ENCODE measurements at regions not wholly inside any gene's neighbourhood (a gene's known extent, or its start where the extent isn't known, plus 50 kb on each side); places are given as distances from the start of the nearest gene placed in this dataset.

DNA sequence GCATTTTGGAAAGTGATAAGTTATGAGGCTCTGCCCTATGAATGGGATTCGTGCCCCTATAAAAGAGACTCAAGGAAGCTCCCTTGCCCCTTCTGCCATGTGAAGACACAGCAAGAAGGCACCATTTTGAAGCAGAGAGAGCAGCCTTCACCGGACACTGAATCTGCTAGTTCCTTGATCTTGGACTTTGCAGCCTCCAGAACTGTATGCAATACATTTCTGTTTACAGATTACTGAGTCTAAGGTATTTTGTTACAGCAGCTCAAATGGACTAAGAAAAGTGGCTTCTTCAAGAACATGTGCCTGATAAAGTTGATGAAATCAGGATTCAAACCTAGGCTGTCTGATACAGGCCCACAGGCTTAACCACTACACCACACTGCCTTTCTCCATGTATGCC is 131.6 kb upstream of the MAP3K1 start:
- Histone ChIP-seq H3K4me3 (ENCODE audit: low read depth, low read length, poor library complexity, severe bottlenecking) (no peak overlapping the region), H3K27me3 (replicated peaks; ENCODE audit: insufficient read depth, low read depth, low read length, poor library complexity) (no peaks in the 10 kb centered on the region), H3K4me1 (ENCODE audit: insufficient read depth, low read length, poor library complexity, severe bottlenecking) (no peaks in the 10 kb centered on the region), H3K27ac (ENCODE audit: low read depth, low read length, poor library complexity, severe bottlenecking) (no peak overlapping the region), H3K36me3 (ENCODE audit: insufficient read depth, low read length, poor library complexity, severe bottlenecking) (no peaks in the 10 kb centered on the region), H3K9me3 (ENCODE audit: low read depth, low read length, poor library complexity, severe bottlenecking) (no peaks in the 10 kb centered on the region)
- no peak for TF ChIP-seq EZH2 (IDR thresholded peaks at IDR 0.05; ENCODE audit: borderline replicate concordance, low read depth, low read length, poor library complexity, severe bottlenecking)
- TF ChIP-seq, protein P1, sequence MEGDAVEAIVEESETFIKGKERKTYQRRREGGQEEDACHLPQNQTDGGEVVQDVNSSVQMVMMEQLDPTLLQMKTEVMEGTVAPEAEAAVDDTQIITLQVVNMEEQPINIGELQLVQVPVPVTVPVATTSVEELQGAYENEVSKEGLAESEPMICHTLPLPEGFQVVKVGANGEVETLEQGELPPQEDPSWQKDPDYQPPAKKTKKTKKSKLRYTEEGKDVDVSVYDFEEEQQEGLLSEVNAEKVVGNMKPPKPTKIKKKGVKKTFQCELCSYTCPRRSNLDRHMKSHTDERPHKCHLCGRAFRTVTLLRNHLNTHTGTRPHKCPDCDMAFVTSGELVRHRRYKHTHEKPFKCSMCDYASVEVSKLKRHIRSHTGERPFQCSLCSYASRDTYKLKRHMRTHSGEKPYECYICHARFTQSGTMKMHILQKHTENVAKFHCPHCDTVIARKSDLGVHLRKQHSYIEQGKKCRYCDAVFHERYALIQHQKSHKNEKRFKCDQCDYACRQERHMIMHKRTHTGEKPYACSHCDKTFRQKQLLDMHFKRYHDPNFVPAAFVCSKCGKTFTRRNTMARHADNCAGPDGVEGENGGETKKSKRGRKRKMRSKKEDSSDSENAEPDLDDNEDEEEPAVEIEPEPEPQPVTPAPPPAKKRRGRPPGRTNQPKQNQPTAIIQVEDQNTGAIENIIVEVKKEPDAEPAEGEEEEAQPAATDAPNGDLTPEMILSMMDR (conservative IDR thresholded peaks at IDR 0.05; ENCODE audit: low read depth, low read length), result no peak
- POLR2A ChIA-PET (ENCODE audit: low non-redundant PET), result no interaction called here
- intact Hi-C loops (cut with micrococcal nuclease; ENCODE audit: unreplicated experiment), result no loop called here
- BruUV-seq (replicated peaks), result no TSS peak
- DNase-seq (ENCODE audit: low spot score), result no peak
- CTCF ChIA-PET, result no interaction called here

DNA sequence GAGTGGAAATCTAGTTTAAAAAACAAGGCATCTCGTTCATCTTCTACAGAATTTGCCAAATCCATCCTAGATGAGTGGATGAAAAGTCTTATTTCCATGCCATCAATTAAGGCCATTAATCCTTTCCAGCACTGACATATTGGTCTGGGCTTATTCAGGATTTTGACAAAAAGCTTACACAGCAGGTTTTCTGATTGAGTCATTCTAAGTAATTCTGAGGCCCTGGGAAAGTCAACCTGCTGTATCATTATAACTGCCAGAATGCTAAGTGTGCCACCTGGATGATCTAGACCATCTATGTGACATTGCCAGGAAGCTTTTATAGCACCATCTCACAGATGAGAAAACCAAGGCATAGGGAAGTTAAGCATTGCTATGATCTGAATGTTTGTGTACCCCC is 132.1 kb upstream of the MAP3K1 start:
- no TSS peak for BruUV-seq (replicated peaks)
- no peaks in the 10 kb centered on the region for H3K9me3 ChIP-seq (ENCODE audit: low read depth, low read length, poor library complexity, severe bottlenecking)
- TF ChIP-seq, protein P1 (conservative IDR thresholded peaks at IDR 0.05; ENCODE audit: low read depth, low read length), result no peak
- TF ChIP-seq EZH2 (IDR thresholded peaks at IDR 0.05; ENCODE audit: borderline replicate concordance, low read depth, low read length, poor library complexity, severe bottlenecking), result no peak
- POLR2A ChIA-PET (ENCODE audit: low non-redundant PET), result no interaction called here
- CTCF ChIA-PET, result no interaction called here
- H3K36me3 ChIP-seq (ENCODE audit: insufficient read depth, low read length, poor library complexity, severe bottlenecking), result no peaks in the 10 kb centered on the region
- no peak overlapping the region for H3K4me3 ChIP-seq (ENCODE audit: low read depth, low read length, poor library complexity, severe bottlenecking)
- intact Hi-C loops (cut with micrococcal nuclease; ENCODE audit: unreplicated experiment), result no loop called here
- H3K27ac ChIP-seq (ENCODE audit: low read depth, low read length, poor library complexity, severe bottlenecking), result no peak overlapping the region
- no peaks in the 10 kb centered on the region for H3K4me1 ChIP-seq (ENCODE audit: insufficient read depth, low read length, poor library complexity, severe bottlenecking)
- no peaks in the 10 kb centered on the region for H3K27me3 ChIP-seq (replicated peaks; ENCODE audit: insufficient read depth, low read depth, low read length, poor library complexity)
- DNase-seq (ENCODE audit: low spot score), result no peak

DNA sequence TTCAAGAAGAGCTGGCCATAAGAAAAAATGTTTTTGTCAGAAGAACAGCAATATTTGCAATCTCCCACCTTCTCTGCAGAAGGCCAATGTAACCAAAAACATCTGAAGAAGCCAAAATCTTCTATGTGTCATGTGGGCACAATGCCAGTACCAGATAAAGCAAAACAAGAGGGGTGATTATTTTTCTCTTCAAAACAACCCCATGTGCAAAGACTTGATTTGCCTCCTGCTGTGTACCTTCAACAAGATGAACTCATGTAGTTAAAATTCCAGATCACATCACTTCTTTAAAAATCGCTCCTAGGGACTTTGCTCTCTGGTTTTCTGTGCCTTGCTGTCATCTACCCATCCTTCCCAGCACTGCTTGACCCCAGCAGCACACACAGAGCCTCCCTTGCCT is 134.0 kb upstream of the MAP3K1 start:
- CTCF ChIA-PET, result no interaction called here
- intact Hi-C loops (cut with micrococcal nuclease; ENCODE audit: unreplicated experiment), result no loop called here
- Histone ChIP-seq H3K4me1 (ENCODE audit: insufficient read depth, low read length, poor library complexity, severe bottlenecking) (no peaks in the 10 kb centered on the region), H3K36me3 (ENCODE audit: insufficient read depth, low read length, poor library complexity, severe bottlenecking) (no peaks in the 10 kb centered on the region), H3K27ac (ENCODE audit: low read depth, low read length, poor library complexity, severe bottlenecking) (no peak overlapping the region), H3K9me3 (ENCODE audit: low read depth, low read length, poor library complexity, severe bottlenecking) (no peaks in the 10 kb centered on the region), H3K27me3 (replicated peaks; ENCODE audit: insufficient read depth, low read depth, low read length, poor library complexity) (no peaks in the 10 kb centered on the region), H3K4me3 (ENCODE audit: low read depth, low read length, poor library complexity, severe bottlenecking) (no peak overlapping the region)
- BruUV-seq (replicated peaks), result no TSS peak
- no peak for TF ChIP-seq EZH2 (IDR thresholded peaks at IDR 0.05; ENCODE audit: borderline replicate concordance, low read depth, low read length, poor library complexity, severe bottlenecking)
- TF ChIP-seq, protein P1 (conservative IDR thresholded peaks at IDR 0.05; ENCODE audit: low read depth, low read length), result no peak
- POLR2A ChIA-PET (ENCODE audit: low non-redundant PET), result no interaction called here
- no peak for DNase-seq (ENCODE audit: low spot score)
